MM.1S (cell line): ENCODE measurements at regions not wholly inside any gene's neighbourhood (a gene's known extent, or its start where the extent isn't known, plus 50 kb on each side); places are given as distances from the start of the nearest gene placed in this dataset.

Experiments used
- DNase-seq: peaks from one replicate; pipeline ENCODE4 v3.0.0-alpha.2; 2015
- H2AFZ ChIP-seq: fragments of 300-600 bp; sonication (generic); 2 replicates; pipeline ENCODE4 v1.6.0; 2016; ENCODE audit warnings: antibody characterized with exemption, low read length
- H3F3A ChIP-seq: fragments of 300-600 bp; sonication (generic); 2 replicates; pipeline ENCODE4 v1.6.1; 2016; ENCODE audit warnings: mild to moderate bottlenecking, antibody characterized with exemption, low read length, moderate library complexity, mixed read lengths; ENCODE audit not compliant: insufficient read depth
- H3K27ac ChIP-seq: fragments of 300-600 bp; sonication (generic); 2 replicates; pipeline ENCODE4 v1.5.1; 2016; ENCODE audit warnings: mild to moderate bottlenecking, low read length
- H3K27me3 ChIP-seq: fragments of 300-600 bp; sonication (generic); replicated peaks from 2 replicates; pipeline ENCODE4 v1.6.0; 2016; ENCODE audit warnings: low read length; ENCODE audit not compliant: insufficient read depth
- H3K36me3 ChIP-seq: fragments of 300-600 bp; sonication (generic); replicated peaks from 2 replicates; pipeline ENCODE4 v1.6.1; 2016; ENCODE audit warnings: mild to moderate bottlenecking, low read length, mixed read lengths; ENCODE audit not compliant: insufficient read depth
- H3K4me1 ChIP-seq: fragments of 300-600 bp; sonication (generic); 2 replicates; pipeline ENCODE4 v1.6.1; 2016; ENCODE audit warnings: low read length, mixed read lengths
- H3K4me2 ChIP-seq: fragments of 300-600 bp; sonication (generic); 2 replicates; pipeline ENCODE4 v1.6.0; 2016; ENCODE audit warnings: low read depth, low read length
- H3K4me3 ChIP-seq: fragments of 300-600 bp; sonication (generic); 2 replicates; pipeline ENCODE4 v1.5.1; 2016; ENCODE audit warnings: low read length, mixed read lengths
- H3K79me2 ChIP-seq: fragments of 300-600 bp; sonication (generic); 2 replicates; pipeline ENCODE4 v1.6.1; 2016; ENCODE audit warnings: mixed run types, low read length, mixed read lengths
- H3K9ac ChIP-seq: fragments of 300-600 bp; sonication (generic); 2 replicates; pipeline ENCODE4 v1.6.1; 2016; ENCODE audit warnings: low read length, mixed read lengths
- H3K9me2 ChIP-seq: fragments of 300-600 bp; sonication (generic); replicated peaks from 2 replicates; pipeline ENCODE4 v1.6.1; 2016; ENCODE audit warnings: mild to moderate bottlenecking, low read length, mixed read lengths; ENCODE audit not compliant: insufficient read depth
- H3K9me3 ChIP-seq: fragments of 300-600 bp; sonication (generic); replicated peaks from 2 replicates; pipeline ENCODE4 v1.6.1; 2016; ENCODE audit warnings: mild to moderate bottlenecking, low read length, mixed read lengths; ENCODE audit not compliant: insufficient read depth
- H4K20me1 ChIP-seq: fragments of 300-600 bp; sonication (generic); 2 replicates; pipeline ENCODE4 v1.6.1; 2016; ENCODE audit warnings: mild to moderate bottlenecking, low read length, moderate library complexity, mixed read lengths; ENCODE audit not compliant: insufficient read depth
- CTCF ChIP-seq: fragments of 300-600 bp; sonication (generic); IDR thresholded peaks from 2 replicates; pipeline ENCODE4 v1.5.1; 2016; ENCODE audit warnings: antibody characterized with exemption, low read length, mixed read lengths
- EZH2 ChIP-seq: fragments of 300-600 bp; sonication (generic); optimal IDR thresholded peaks from 2 replicates; pipeline ENCODE3; 2017; ENCODE audit warnings: low read depth, mild to moderate bottlenecking, antibody characterized with exemption, low read length, mixed read lengths
- EZH2phosphoT487 ChIP-seq: fragments of 300-600 bp; sonication (generic); IDR thresholded peaks from 2 replicates; pipeline ENCODE4 v1.6.1; 2018; ENCODE audit warnings: antibody characterized with exemption, low read length

DNA sequence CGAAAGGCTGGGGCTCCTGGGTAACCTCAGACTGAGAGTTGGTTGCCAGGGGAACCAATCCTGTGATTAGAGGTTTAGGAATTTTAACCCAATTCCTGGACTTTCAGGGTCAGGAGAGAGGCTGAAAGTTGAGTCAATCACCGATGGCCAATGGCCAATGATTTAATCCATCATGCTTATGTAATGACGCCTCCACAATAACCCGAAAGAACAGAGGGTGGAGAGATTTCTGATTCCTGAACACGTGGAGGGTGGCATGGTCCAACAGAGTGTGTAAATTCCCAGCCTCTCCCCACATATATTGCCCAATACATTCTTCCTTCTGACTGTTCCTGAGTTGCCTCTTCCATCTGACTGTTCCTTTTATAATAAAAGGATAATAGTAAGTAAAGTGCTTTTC is 137.2 kb upstream of the CBLB start:
- Histone ChIP-seq H3K79me2 (no peaks in the 10 kb centered on the region), H3K9ac (no peak overlapping the region), H3K27me3 (no peaks in the 10 kb centered on the region), H3F3A (no peaks in the 10 kb centered on the region), H3K9me2 (no peaks in the 10 kb centered on the region), H3K4me2 (no peak overlapping the region), H3K4me3 (no peak overlapping the region), H2AFZ (no peak overlapping the region), H3K4me1 (no peaks in the 10 kb centered on the region), H3K27ac (no peak overlapping the region), H3K9me3 (no peaks in the 10 kb centered on the region), H4K20me1 (no peaks in the 10 kb centered on the region), H3K36me3 (no peaks in the 10 kb centered on the region)
- no peak for TF ChIP-seq CTCF
- TF ChIP-seq EZH2 = no peak
- no peak for TF ChIP-seq EZH2phosphoT487
- DNase-seq = no peak

- H3K9ac ChIP-seq = no peak overlapping the region
- H4K20me1 ChIP-seq = no peaks in the 10 kb centered on the region
- H3K4me3 ChIP-seq = no peak overlapping the region
- H3K79me2 ChIP-seq = no peaks in the 10 kb centered on the region
- H3K27me3 ChIP-seq = no peaks in the 10 kb centered on the region
- no peak overlapping the region for H2AFZ ChIP-seq
- no peaks in the 10 kb centered on the region for H3K9me2 ChIP-seq
- no peak overlapping the region for H3K4me2 ChIP-seq
- DNase-seq = no peak
- H3K27ac ChIP-seq = no peak overlapping the region
- TF ChIP-seq EZH2phosphoT487 = no peak
- no peak for TF ChIP-seq EZH2
- no peak for TF ChIP-seq CTCF
- no peaks in the 10 kb centered on the region for H3K9me3 ChIP-seq
- no peaks in the 10 kb centered on the region for H3F3A ChIP-seq
- H3K4me1 ChIP-seq = no peaks in the 10 kb centered on the region
- no peaks in the 10 kb centered on the region for H3K36me3 ChIP-seq
Measured at GRCh38 chr3:106006571-106006970, 137.8 kb upstream of the CBLB start.

GRCh38 chr3:106007512-106007911 is 138.7 kb upstream of the CBLB start:
- Histone ChIP-seq H3F3A (no peaks in the 10 kb centered on the region), H2AFZ (no peak overlapping the region), H3K9me2 (no peaks in the 10 kb centered on the region), H3K4me2 (no peak overlapping the region), H3K27me3 (no peaks in the 10 kb centered on the region), H3K4me1 (no peaks in the 10 kb centered on the region), H3K27ac (no peak overlapping the region), H4K20me1 (no peaks in the 10 kb centered on the region), H3K79me2 (no peaks in the 10 kb centered on the region), H3K36me3 (no peaks in the 10 kb centered on the region), H3K9me3 (no peaks in the 10 kb centered on the region), H3K9ac (no peak overlapping the region), H3K4me3 (no peak overlapping the region)
- DNase-seq = no peak
- TF ChIP-seq EZH2 (no peak), EZH2phosphoT487 (no peak), CTCF (no peak)
